ENCODE measurements at regions not wholly inside any gene's neighbourhood (a gene's known extent, or its start where the extent isn't known, plus 50 kb on each side); places are given as distances from the start of the nearest gene placed in this dataset.

DNA sequence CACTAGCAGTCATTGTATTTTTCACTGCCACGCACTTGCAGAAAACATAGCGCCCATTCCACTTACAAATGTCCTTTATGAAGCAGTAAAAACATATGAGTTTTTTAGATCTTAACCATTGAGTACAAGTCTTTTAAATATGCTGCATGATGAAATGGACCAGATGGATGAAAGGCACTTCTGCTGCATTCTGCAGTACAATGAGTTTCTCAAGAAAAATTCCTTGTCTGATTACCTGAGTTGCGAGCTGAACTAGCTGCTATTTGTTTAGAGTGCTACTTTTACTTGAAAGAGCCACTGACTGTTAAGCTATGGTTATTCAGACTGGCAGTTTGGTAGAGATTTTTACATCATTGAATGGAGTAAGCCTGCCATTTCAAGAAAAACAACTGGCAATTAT lies 825.5 kb upstream of the ACVR2A start:
- TF ChIP-seq ZFHX2 (tag by site-specific recombination; conservative IDR thresholded peaks at IDR 0.05) (no peak), ZNF138 (tag by site-specific recombination; IDR thresholded peaks at IDR 0.05; ENCODE audit: borderline replicate concordance) (no peak), YY2 (tag by site-specific recombination; IDR thresholded peaks at IDR 0.05) (no peak), ZSCAN30 (tag by site-specific recombination; IDR thresholded peaks at IDR 0.05) (no peak), GLI4 (tag by site-specific recombination; IDR thresholded peaks at IDR 0.05) (no peak), MZF1 (tag by site-specific recombination; IDR thresholded peaks at IDR 0.05; ENCODE audit: borderline replicate concordance) (no peak), KLF10 (tag by site-specific recombination; IDR thresholded peaks at IDR 0.05) (no peak), ZNF558 (tag by site-specific recombination; IDR thresholded peaks at IDR 0.05) (no peak)
- TF ChIP-seq, protein P1, sequence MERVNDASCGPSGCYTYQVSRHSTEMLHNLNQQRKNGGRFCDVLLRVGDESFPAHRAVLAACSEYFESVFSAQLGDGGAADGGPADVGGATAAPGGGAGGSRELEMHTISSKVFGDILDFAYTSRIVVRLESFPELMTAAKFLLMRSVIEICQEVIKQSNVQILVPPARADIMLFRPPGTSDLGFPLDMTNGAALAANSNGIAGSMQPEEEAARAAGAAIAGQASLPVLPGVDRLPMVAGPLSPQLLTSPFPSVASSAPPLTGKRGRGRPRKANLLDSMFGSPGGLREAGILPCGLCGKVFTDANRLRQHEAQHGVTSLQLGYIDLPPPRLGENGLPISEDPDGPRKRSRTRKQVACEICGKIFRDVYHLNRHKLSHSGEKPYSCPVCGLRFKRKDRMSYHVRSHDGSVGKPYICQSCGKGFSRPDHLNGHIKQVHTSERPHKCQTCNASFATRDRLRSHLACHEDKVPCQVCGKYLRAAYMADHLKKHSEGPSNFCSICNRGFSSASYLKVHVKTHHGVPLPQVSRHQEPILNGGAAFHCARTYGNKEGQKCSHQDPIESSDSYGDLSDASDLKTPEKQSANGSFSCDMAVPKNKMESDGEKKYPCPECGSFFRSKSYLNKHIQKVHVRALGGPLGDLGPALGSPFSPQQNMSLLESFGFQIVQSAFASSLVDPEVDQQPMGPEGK (tag by site-specific recombination; IDR thresholded peaks at IDR 0.05): no peak
- TF ChIP-seq, protein P2, sequence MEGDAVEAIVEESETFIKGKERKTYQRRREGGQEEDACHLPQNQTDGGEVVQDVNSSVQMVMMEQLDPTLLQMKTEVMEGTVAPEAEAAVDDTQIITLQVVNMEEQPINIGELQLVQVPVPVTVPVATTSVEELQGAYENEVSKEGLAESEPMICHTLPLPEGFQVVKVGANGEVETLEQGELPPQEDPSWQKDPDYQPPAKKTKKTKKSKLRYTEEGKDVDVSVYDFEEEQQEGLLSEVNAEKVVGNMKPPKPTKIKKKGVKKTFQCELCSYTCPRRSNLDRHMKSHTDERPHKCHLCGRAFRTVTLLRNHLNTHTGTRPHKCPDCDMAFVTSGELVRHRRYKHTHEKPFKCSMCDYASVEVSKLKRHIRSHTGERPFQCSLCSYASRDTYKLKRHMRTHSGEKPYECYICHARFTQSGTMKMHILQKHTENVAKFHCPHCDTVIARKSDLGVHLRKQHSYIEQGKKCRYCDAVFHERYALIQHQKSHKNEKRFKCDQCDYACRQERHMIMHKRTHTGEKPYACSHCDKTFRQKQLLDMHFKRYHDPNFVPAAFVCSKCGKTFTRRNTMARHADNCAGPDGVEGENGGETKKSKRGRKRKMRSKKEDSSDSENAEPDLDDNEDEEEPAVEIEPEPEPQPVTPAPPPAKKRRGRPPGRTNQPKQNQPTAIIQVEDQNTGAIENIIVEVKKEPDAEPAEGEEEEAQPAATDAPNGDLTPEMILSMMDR (tag by site-specific recombination; IDR thresholded peaks at IDR 0.05): no peak
- TF ChIP-seq, protein P3, sequence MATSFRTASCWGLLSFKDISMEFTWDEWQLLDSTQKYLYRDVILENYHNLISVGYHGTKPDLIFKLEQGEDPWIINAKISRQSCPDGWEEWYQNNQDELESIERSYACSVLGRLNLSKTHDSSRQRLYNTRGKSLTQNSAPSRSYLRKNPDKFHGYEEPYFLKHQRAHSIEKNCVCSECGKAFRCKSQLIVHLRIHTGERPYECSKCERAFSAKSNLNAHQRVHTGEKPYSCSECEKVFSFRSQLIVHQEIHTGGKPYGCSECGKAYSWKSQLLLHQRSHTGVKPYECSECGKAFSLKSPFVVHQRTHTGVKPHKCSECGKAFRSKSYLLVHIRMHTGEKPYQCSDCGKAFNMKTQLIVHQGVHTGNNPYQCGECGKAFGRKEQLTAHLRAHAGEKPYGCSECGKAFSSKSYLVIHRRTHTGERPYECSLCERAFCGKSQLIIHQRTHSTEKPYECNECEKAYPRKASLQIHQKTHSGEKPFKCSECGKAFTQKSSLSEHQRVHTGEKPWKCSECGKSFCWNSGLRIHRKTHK (tag by site-specific recombination; IDR thresholded peaks at IDR 0.05): no peak
- TF ChIP-seq, protein P4, sequence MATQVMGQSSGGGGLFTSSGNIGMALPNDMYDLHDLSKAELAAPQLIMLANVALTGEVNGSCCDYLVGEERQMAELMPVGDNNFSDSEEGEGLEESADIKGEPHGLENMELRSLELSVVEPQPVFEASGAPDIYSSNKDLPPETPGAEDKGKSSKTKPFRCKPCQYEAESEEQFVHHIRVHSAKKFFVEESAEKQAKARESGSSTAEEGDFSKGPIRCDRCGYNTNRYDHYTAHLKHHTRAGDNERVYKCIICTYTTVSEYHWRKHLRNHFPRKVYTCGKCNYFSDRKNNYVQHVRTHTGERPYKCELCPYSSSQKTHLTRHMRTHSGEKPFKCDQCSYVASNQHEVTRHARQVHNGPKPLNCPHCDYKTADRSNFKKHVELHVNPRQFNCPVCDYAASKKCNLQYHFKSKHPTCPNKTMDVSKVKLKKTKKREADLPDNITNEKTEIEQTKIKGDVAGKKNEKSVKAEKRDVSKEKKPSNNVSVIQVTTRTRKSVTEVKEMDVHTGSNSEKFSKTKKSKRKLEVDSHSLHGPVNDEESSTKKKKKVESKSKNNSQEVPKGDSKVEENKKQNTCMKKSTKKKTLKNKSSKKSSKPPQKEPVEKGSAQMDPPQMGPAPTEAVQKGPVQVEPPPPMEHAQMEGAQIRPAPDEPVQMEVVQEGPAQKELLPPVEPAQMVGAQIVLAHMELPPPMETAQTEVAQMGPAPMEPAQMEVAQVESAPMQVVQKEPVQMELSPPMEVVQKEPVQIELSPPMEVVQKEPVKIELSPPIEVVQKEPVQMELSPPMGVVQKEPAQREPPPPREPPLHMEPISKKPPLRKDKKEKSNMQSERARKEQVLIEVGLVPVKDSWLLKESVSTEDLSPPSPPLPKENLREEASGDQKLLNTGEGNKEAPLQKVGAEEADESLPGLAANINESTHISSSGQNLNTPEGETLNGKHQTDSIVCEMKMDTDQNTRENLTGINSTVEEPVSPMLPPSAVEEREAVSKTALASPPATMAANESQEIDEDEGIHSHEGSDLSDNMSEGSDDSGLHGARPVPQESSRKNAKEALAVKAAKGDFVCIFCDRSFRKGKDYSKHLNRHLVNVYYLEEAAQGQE (tag by site-specific recombination; IDR thresholded peaks at IDR 0.05): no peak

Measured in HEK293 (cell line).